ENCODE measurements at regions not wholly inside any gene's neighbourhood (a gene's known extent, or its start where the extent isn't known, plus 50 kb on each side); places are given as distances from the start of the nearest gene placed in this dataset.

GRCh38 chr5:143720689-143721088, 91.3 kb upstream of the HMHB1 start:
- H2AK5ac ChIP-seq (ENCODE audit: insufficient read length, low read length), result no peak overlapping the region
- no peak overlapping the region for H2BK120ac ChIP-seq (ENCODE audit: low read depth, low read length, poor library complexity, severe bottlenecking)
- Mint-ChIP-seq H3K9me3 (peaks cover 12 to 20% of the 10 kb centered on the region in 2 experiments), H3K4me1 (no peaks in the 10 kb centered on the region), H3K27ac (no peak overlapping the region), H3K27me3 (ENCODE audit: low read depth) (no peaks in the 10 kb centered on the region), H3K4me3 (no peak overlapping the region), H3K36me3 (ENCODE audit: insufficient read depth in 1 of 3, low read depth in 3 of 3) (peaks cover 5 to 13% (median 10%) of the 10 kb centered on the region in 3 experiments; a peak in 5 of 7 replicates)
- no peak overlapping the region for H3K27ac ChIP-seq (ENCODE audit: insufficient read length, low read depth, low read length)
- no peak overlapping the region for H3K14ac ChIP-seq (ENCODE audit: insufficient read depth, low read length)
- no peak overlapping the region for H4K8ac ChIP-seq (replicated peaks; ENCODE audit: insufficient read length, low read depth, low read length)
- TF ChIP-seq CTCF (conservative IDR thresholded peaks at IDR 0.05), result no peak
- no peak overlapping the region for H3K4me2 ChIP-seq (ENCODE audit: insufficient read depth, insufficient read length, low read length)
- H2BK15ac ChIP-seq (ENCODE audit: low read depth, low read length), result no peak overlapping the region; the same call in 1 of the 2 replicates
- no peaks in the 10 kb centered on the region for H3K9me3 ChIP-seq (ENCODE audit: control insufficient read depth, low read depth, low read length)
- no peak overlapping the region for H2BK5ac ChIP-seq (ENCODE audit: insufficient read length, low read length)
- H3K4ac ChIP-seq (ENCODE audit: low read depth, low read length), result no peak overlapping the region
- H3K23ac ChIP-seq (ENCODE audit: insufficient read length, low read depth, low read length), result no peak overlapping the region
- H3K27me3 ChIP-seq (ENCODE audit: insufficient read depth, low read length), result no peaks in the 10 kb centered on the region
- no peaks in the 10 kb centered on the region for H3K79me2 ChIP-seq (ENCODE audit: insufficient read depth, low read length)
- H3K79me1 ChIP-seq (ENCODE audit: insufficient read depth, low read depth, low read length, poor library complexity, severe bottlenecking), result no peaks in the 10 kb centered on the region
- H3K56ac ChIP-seq (ENCODE audit: insufficient read length, low read depth, low read length), result no peak overlapping the region
- H2AFZ ChIP-seq (ENCODE audit: low read length), result no peak overlapping the region
- no peak overlapping the region for H4K5ac ChIP-seq (ENCODE audit: insufficient read length, low read depth, low read length)
- H4K20me1 ChIP-seq (ENCODE audit: control insufficient read depth, insufficient read depth, insufficient read length), result no peaks in the 10 kb centered on the region
- H4K91ac ChIP-seq (ENCODE audit: insufficient read length, low read depth, low read length), result no peak overlapping the region
- no peak overlapping the region for H3K18ac ChIP-seq (ENCODE audit: insufficient read length, low read depth, low read length)
- no peak overlapping the region for H2BK12ac ChIP-seq (ENCODE audit: insufficient read length, low read depth, low read length)
- no peak for DNase-seq
- no peak overlapping the region for H3K9ac ChIP-seq (ENCODE audit: extremely low read depth, insufficient read length, low read length)
- H2BK20ac ChIP-seq (ENCODE audit: low read depth, low read length, poor library complexity, severe bottlenecking), result no peak overlapping the region
- WGBS (ENCODE audit: extremely low coverage, insufficient read length, low lambda C conversion rate), result no CpG with 5 or more reads among the region's 5 CpGs
- H3K23me2 ChIP-seq (ENCODE audit: insufficient read length, low read depth, low read length, poor library complexity, severe bottlenecking), result no peaks in the 10 kb centered on the region
- H3K4me1 ChIP-seq (ENCODE audit: insufficient read depth, low read length), result no peaks in the 10 kb centered on the region
- H3T11ph ChIP-seq (ENCODE audit: low read length), result no peak overlapping the region

Data from H9 (cell line).